GM19397 (cell line): ENCODE measurements at regions not wholly inside any gene's neighbourhood (a gene's known extent, or its start where the extent isn't known, plus 50 kb on each side); places are given as distances from the start of the nearest gene placed in this dataset.
"Not testable (repeated sequence)": the region's sequence is repeated elsewhere in the genome, so short reads cannot be mapped to it uniquely, and the experiment has no call there.

Experiments
- ATAC-seq: cut with Tn5 transposase; IDR thresholded peaks from one replicate; pipeline ENCODE4 v1.9.1; 2021; ENCODE audit warnings: mild to moderate bottlenecking, moderate library complexity; ENCODE audit not compliant: unreplicated experiment

DNA sequence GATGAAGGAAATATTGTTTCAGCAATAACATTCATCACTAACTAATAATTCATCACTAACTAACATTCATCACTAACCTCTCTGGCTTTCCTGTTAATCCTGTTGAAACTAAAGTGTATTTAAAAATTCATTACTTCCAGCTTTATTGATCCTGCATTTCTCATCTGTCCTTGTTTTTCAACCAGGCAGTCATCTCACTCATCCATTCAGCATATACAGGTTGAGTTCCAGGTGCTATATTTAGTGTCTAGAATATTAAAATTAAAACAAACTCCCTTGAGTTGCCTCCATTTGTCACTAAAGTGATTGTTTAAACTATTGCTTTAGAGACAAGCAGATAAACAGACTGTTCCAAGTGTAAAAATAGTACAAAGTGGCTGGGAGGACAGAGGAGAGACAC is 58.1 kb downstream of the ATXN7L3B start:
- ATAC-seq: no peak

DNA sequence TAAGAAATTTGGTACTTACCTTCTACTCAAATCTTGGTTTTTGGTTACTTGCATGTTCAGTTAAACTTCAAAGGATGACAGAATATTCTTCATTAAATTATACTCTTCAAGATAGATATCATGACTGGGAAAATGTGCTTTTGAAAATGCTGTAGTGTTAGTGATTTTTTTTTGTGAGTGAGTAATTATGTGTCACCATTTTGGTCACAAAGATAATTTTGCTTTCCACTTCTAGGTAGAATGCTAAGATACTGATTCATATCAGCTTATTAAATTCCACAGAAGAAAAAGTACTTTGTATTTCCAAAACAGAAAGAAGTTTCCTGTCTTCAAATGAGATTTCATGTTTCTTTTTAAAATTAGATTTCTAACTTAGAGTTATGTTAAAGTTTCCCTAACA is 61.2 kb downstream of the ATXN7L3B start:
- no peak for ATAC-seq

DNA sequence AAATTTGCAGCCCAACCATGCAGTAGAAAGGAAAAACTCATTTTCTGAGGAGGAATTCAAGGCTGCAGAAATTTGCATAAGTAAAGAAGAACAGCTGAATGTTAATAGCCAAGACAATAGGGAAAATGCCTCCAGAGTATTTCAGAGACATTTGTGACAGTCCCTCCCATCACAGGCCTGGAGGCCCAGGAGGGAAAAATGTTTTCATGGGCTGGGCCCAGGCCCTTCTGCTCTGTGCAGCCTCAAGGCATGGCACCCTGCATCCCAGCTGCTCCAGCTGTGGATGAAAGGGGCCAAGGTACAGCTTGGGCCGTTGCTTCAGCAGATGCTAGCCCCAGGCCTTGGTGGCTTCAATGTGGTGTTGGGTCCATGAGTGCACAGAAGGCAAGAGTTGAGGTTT is 62.3 kb downstream of the ATXN7L3B start:
- no peak for ATAC-seq

DNA sequence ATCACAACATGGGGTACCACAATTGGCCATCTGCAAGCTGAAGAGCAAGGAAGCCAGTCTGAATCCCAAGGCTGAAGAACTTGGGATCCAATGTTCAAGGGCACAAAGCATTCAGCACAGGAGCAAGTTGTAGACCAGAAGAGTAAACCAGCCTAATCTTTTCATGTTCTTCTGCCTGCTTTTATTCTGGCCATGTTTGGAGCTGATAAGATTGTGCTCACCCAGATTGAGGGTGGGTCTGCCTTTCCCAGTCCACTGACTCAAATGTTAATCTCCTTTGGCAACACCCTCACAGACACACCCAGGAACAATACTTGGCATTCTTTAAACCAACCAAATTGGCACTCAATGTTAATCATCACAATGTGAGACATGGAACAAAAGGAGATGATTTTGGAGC is 63.2 kb downstream of the ATXN7L3B start:
- not testable (repeated sequence) for ATAC-seq

DNA sequence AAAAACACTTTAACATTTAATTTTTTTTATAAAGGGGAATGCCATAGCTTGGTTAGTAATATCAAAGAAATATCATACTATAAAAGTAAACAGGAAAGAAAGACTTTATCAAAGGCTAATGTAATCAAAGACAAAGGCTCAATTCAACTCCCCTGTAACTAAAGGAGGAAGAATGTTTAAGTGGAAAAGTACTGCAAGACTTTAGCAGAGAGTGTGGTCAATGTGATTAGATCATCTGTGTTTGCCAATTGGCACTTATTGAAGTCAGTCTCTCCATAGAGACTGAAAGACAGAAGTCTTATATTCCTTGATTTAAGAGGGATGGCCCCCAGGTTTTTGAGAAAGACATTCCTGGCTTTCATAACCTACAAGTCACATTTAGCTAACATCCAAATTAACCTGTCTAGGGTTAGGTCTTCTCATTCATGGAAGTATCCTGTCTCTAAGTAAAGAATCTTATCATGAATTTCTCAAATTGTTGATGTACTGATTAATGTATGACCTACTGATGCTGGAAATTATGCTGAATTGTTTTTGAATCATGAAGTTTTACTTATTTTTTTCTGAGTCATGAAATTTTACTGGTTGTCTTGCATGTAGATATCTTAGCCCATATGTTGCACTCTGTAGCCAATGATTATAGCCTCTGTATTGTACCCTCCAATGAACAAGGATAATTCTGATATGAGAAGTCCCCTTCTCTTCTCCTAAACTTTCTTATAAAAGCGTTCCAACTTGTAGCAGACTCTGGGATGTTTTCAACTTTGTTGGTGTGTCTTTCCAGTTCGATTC is 65.4 kb downstream of the ATXN7L3B start:
- ATAC-seq: no peak

DNA sequence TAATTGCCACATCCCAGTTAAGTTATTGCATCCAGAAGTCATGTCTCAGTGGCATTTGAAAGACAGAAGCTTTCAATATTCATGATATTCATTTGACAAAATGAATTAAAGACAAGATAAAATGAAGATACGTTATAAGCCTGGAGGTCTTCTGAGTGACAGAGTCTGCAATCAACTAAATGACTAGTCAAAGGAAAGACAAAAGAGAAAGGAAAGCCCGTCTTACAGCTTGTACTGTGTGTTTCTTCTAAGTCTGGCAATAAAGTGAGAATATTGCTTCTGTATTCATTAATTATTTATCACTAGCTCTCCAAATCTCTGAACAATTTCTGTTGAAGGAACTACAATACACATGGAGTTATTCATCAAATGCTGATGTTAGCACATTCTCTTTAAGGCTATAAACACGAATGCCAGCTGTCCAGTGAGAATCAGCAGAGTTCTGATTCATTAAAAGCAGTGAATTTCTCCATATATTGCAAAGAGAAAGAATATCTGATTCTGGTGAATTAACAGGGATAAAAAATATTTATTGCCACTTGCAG is 70.7 kb downstream of the ATXN7L3B start:
- no peak for ATAC-seq

DNA sequence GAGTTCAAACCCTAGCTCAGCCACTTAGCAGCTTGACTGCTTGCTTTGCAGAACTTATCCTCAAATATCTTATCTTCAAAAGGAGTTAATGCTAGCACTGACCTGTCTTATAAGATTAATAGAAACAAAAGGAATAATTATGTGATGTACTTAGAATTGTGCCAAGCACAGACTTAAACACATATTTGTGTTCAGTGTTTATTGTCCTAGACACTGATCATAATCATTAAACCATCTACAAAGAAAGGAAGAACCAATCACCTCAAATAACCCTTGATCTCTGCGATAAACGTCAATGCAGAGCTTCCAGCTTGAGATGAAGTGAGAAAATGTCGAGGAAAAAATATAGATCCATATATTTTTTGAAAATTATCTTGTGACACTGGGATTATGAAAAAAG is 73.1 kb downstream of the ATXN7L3B start:
- ATAC-seq: no peak

DNA sequence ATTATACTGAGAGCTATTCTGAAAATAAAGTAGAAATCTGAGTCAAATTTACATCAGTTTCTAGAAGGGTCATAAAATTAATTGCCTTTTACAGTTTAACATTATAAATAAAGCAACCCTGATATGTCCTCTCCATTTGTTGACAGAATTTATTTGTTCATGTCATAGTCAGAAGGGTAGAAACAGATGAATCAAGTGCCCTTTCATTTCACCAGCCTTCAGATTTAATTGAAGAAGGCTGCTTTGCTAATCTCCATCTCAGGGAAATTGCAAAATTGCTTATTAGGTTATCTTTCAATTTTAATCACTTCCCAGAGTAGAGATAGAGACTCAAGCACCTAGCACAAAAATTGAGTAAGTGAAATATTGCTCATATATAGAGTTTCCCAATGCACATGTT is 76.8 kb downstream of the ATXN7L3B start:
- ATAC-seq: no peak

DNA sequence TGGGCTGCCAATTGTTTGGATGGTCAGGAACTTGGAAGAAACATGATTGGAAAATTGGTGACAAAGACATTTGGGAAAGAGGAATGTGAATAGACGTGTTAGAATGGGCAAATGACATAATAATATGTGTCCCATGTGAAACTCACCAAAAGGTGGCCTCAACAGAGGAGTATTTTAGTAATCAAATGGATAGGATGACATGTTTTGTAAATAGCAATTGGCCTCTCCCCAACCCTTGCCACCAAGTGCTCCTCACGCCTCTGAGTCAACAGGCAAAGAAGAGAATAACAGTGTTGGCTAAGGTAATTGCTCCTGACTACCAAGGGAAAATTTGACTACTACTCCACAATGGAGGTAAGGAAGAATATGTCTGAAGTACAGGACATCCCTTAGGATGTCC is 81.4 kb downstream of the ATXN7L3B start:
- ATAC-seq: no peak

DNA sequence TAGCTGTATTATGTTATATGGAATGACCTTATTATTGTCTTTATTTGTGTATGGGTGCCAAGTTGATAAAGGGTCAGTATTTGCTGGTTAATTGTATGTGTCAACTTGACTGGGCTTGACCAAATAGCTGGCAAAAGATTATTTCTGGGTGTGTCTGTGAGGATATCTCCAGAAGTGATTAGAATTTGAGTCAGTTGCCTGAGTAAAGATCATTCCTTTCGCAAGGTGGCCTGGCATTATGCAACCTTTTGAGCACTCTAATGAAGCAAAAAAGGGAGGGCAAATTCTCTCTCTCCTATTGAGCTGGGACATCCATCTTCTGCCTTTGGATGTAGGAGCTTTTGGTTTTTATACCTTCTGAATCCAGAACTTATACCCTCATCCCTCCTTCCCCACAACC is 82.2 kb downstream of the ATXN7L3B start:
- no peak for ATAC-seq

DNA sequence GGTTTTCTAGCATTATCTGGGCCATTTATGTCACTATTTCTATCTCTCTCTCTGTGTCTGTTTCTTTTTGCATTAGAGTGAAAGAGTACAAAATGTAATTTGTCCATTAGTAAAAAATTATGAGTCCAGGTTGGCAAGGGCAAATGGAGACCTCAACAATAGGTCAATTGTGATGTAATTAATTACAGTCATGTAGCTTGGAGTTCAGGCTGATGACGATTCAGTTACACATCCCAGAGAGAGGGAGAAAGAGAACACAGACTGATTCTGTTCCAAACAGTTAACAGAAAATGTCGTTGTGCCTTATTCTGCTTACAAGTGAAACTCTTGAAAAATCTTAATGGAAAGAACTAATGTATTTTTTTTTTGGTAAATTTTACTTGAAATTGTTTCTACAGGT is 83.3 kb downstream of the ATXN7L3B start:
- no peak for ATAC-seq

DNA sequence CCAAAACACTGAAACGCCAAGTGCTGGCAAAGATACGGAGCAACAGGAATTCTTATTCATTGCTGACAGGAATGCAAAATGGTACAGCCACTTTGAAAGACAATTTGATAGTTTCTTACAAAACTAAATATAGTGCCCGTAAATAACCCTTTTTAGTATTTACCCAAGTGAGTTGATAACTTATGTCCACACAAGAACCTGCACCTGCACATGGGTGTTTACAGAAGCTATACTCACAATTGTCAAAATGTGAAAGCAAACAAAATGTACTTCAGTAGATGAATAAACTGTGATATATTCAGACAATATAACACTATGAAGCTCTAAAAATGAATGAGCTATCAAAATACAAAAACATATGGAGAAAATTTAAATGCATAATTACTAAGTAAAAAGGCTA is 86.6 kb downstream of the ATXN7L3B start:
- no peak for ATAC-seq

DNA sequence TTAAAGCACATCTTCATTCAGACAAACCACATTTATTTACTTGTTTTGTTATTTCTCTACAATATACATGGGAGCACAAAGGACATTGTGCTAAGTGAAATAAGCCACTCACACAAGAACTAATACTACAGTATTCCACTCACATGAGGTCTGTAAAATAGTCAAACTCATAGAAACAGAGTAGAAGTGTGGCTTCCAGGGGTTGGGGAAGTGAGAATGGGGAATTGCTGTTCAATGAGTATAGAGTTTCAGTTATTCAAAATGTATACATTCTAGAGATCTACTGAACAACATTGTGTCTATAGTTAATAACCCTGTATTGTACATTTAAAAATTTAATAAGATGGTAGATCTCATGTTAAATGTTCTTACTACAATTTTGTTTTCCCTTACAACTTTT is 88.8 kb downstream of the ATXN7L3B start:
- no peak for ATAC-seq

DNA sequence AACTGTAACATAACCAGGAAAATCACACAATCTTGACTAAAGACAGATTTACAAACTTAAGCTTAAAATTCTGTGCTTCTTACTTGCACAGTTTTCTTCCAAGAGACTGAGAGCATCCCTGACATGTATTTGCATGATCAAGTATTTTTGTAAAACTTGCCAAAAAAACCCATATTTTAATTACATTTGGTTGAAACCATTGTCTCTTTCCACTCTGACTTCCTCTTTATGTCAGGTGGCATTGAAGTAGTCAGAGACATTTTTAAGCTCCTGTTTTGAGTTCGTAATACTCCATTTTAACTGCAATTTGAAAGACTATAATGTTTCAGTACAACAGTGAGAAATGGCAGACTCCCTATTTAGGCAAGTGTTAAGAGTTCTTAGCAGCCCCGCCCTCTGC is 103.6 kb downstream of the ATXN7L3B start:
- ATAC-seq: no peak

DNA sequence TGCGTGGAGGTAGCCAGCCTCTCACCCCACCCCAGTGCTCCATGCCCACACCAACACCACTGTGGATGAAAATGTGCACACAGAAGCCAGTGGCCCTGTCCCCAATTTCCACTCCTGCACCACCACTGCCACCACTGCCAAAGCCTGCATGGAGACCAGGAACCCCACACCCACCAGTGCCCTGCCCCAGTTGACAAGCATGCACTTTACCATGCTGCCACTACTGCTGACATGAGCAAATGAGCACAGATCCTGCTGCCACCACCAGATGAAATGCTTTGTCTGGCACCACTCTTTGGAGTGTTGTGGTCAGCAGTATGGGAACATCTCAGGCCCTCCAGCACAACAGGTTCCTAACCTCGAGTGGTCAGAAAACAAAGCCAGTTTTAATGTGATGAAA is 104.1 kb downstream of the ATXN7L3B start:
- no peak for ATAC-seq

DNA sequence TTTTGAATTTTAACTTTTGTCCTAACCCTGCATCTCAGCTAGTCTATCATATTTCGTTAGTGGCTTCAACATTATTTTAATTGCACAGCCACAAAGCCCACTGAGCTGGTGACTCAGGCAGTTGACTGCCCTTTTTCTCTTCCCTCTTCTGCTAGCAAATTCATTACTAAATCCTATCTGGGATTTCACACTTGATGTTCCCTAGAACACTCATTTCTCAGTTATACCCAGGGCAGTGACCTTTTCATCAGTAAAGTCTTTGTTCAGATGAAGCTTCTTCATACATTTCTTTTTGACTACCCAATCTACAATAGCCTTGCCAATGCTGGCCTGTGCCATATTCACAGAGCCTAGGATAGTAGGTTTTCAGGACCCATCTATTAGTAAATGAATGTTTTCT is 107.0 kb downstream of the ATXN7L3B start:
- no peak for ATAC-seq

DNA sequence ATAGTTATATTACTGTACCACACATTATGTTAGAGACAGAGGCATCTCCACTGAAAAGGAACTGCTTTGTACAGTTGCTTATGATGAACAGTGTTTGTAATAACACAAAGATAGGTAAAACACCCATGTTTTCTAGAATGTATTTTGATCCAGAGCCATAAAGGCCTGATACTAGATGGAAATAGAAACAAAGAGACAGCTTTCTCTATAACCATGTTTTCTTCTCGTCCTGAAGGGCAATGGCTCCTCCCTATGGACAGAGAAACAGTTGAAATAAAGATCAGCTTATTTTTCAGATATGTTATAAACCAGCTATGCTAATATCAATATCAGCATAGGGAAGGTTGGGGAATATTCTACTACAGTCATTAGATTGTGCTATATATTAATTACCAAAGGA is 109.2 kb downstream of the ATXN7L3B start:
- ATAC-seq: no peak

DNA sequence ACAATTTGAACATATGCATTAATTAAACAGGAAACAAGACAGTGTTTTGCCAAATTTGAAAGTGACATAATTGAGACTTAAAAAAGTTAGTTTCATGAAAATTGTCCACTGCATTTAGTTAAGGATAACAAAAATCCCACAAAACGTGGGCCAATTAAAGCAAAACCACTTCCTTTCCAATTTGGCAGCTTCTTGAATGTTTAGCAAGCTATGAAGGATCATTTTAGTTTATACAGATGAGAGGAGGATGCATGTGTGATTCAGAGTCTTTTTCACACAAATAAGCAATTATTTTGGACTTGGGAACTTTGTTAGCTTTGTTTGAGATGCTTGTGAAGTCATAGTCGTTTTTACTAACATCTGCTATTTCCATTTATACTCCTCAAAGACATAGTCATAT is 109.6 kb downstream of the ATXN7L3B start:
- no peak for ATAC-seq

DNA sequence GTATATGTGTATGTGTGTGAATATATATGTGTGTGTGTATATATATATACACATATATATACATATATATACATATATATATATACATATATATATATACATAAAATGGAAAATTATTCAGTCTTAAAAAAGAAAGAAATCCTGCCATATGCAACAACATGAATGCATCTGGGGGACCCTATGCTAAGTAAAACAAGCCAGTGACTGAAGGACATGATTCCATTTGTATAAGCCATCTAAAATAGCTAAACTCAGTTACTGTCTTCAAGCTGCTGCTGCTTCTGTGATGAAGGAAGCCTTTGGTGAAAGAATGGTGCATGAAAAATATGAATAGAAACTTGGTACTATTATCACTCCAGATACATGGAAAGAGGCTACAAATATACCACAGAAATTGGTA is 118.6 kb downstream of the ATXN7L3B start:
- ATAC-seq: no peak

DNA sequence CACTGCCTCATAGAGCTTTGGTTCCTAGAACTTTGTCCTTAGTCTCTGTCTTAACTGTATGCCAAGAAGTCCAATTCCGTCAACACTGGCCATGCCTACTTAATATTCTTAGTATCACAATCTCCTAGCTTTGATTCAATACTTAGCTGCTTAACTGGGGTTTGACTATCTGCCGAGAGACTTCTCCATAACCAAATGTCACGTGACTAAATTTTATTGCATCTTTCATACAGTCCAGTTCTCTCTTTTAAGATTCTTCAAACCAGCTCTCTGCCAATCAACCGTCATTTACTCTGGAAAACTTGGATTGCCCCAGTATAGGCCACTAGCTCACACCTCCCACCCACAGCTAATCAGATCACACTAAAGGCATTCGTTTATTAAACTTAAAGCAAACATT is 122.8 kb downstream of the ATXN7L3B start:
- no peak for ATAC-seq

DNA sequence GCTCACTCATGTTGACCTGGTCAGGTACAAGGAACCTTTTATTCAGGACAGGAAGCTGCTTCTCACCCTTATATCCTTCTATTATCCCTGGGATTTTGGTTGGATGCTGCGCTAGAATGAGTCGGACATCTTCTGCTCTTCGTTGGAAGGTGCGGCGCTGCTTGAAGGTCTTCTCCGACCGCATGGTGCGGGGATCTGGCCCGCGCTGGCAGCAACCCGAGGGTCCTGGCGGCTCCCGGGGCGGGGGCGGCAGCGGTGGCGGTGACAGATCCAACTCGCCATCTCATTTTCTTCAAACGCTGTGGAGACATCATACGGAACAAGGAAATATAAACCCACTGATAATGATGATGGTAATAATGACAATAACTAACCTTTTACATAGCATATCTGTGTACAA is 126.3 kb downstream of the ATXN7L3B start:
- ATAC-seq: no peak

DNA sequence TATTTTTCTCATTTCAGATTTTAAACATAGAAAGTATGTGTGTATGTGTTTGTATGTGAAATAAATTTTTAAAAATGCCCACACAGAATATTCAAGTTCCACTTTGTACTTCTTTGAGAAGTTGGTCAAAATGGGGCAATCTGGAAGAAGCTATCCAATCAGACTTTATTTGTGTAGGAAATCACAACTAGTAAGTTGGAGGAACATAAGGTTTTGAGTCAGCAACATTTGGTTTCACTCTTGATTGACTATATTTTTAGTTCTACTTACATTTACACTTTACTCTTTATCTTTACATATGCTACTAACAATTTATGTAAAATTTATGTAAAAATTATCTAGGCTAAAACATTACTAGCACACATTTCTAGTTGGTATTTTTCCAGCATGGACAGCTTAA is 128.1 kb downstream of the ATXN7L3B start:
- ATAC-seq: no peak

DNA sequence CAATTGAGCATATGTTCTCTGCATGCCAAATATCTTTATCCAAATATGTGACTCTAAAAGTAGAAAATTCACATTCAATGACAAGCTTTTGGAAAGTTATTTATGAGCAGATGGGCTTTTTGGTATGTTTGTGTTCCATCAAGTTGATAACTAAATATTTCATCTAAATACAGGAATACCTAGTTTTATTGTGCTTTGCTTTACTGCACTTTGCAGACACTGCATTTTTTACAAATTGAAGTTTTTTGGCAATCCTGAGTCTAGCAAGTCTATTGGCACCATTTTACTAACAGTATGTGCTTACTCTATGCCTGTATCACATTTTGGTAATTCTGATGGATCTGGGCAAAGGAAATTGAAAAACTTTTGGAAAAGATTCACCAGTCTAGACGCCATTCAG is 133.8 kb downstream of the ATXN7L3B start:
- ATAC-seq: no peak
